Stimulated activated memory B cell treated with anti-CD40 and anti-IgM and Interleukin-4, amounts not matched to agents 10 μg/mL and 1 μg/mL and 100 μg/mL, for 72 hours (primary cell): ENCODE measurements at regions not wholly inside any gene's neighbourhood (a gene's known extent, or its start where the extent isn't known, plus 50 kb on each side); places are given as distances from the start of the nearest gene placed in this dataset.
"Not testable (repeated sequence)": the region's sequence is repeated elsewhere in the genome, so short reads cannot be mapped to it uniquely, and the experiment has no call there.

ENCODE experiments used
- ATAC-seq: fragments of 150-1000 bp; cut with Tn5 transposase; 2 replicates; pipeline ENCODE4 v1.10.0; 2021
- H3K27ac Mint-ChIP-seq: one replicate; pipeline ENCODE4 v1.8.0; 2022; ENCODE audit warnings: mild to moderate bottlenecking, mixed read lengths
- H3K27me3 Mint-ChIP-seq: one replicate; pipeline ENCODE4 v1.8.0; 2022; ENCODE audit warnings: mixed read lengths
- H3K36me3 Mint-ChIP-seq: one replicate; pipeline ENCODE4 v1.8.0; 2022; ENCODE audit warnings: mixed read lengths
- H3K4me1 Mint-ChIP-seq: one replicate; pipeline ENCODE4 v1.8.0; 2022; ENCODE audit warnings: mixed read lengths
- H3K4me3 Mint-ChIP-seq: one replicate; pipeline ENCODE4 v1.8.0; 2022; ENCODE audit warnings: mild to moderate bottlenecking, moderate library complexity, mixed read lengths
- H3K9me3 Mint-ChIP-seq: one replicate; pipeline ENCODE4 v1.8.0; 2022; ENCODE audit warnings: mixed read lengths

- H3K9me3 Mint-ChIP-seq: peaks cover under 1% of the 10 kb centered on the region
- no peaks in the 10 kb centered on the region for H3K27me3 Mint-ChIP-seq
- H3K36me3 Mint-ChIP-seq: no peaks in the 10 kb centered on the region
- H3K4me3 Mint-ChIP-seq: no peak overlapping the region
- H3K27ac Mint-ChIP-seq: peak overlapping the region; percentile 84
- H3K4me1 Mint-ChIP-seq: peaks cover 16% of the 10 kb centered on the region
- ATAC-seq: no peak
Observed at GRCh38 chr2:31813016-31813415, 197.8 kb downstream of the MEMO1 start.

- ATAC-seq: peak; percentile 98
- Mint-ChIP-seq H3K27me3 (no peaks in the 10 kb centered on the region), H3K36me3 (no peaks in the 10 kb centered on the region), H3K4me3 (no peak overlapping the region), H3K4me1 (peaks cover 16% of the 10 kb centered on the region), H3K27ac (peak overlapping the region; percentile 84), H3K9me3 (no peaks in the 10 kb centered on the region)
Observed at GRCh38 chr2:31812051-31812798, 198.6 kb downstream of the MEMO1 start.

- Mint-ChIP-seq H3K27ac (peak overlapping the region; percentile 84), H3K9me3 (no peaks in the 10 kb centered on the region), H3K4me3 (no peak overlapping the region), H3K36me3 (no peaks in the 10 kb centered on the region), H3K27me3 (no peaks in the 10 kb centered on the region), H3K4me1 (peaks cover 16% of the 10 kb centered on the region)
- no peak for ATAC-seq
Observed at GRCh38 chr2:31811482-31811881, 199.3 kb downstream of the MEMO1 start.

GRCh38 chr2:31810200-31810917 is 200.4 kb downstream of the MEMO1 start:
- Mint-ChIP-seq H3K4me1 (peaks cover 16% of the 10 kb centered on the region), H3K27me3 (no peaks in the 10 kb centered on the region), H3K36me3 (no peaks in the 10 kb centered on the region), H3K9me3 (no peaks in the 10 kb centered on the region), H3K27ac (no peak overlapping the region), H3K4me3 (no peak overlapping the region)
- no peak for ATAC-seq

GRCh38 chr2:31805688-31806087 is 205.1 kb downstream of the MEMO1 start:
- no peaks in the 10 kb centered on the region for H3K9me3 Mint-ChIP-seq
- H3K36me3 Mint-ChIP-seq: no peaks in the 10 kb centered on the region
- no peaks in the 10 kb centered on the region for H3K4me1 Mint-ChIP-seq
- no peaks in the 10 kb centered on the region for H3K27me3 Mint-ChIP-seq
- no peak overlapping the region for H3K27ac Mint-ChIP-seq
- no peak for ATAC-seq
- no peak overlapping the region for H3K4me3 Mint-ChIP-seq

GRCh38 chr2:31803481-31804153 is 207.2 kb downstream of the MEMO1 start:
- H3K27me3 Mint-ChIP-seq, H3K27ac Mint-ChIP-seq, H3K4me3 Mint-ChIP-seq: not testable (repeated sequence)

GRCh38 chr2:31802711-31803110 is 208.1 kb downstream of the MEMO1 start:
- Mint-ChIP-seq H3K27ac (no peak overlapping the region), H3K27me3 (no peaks in the 10 kb centered on the region), H3K36me3 (no peaks in the 10 kb centered on the region), H3K4me1 (no peaks in the 10 kb centered on the region), H3K9me3 (peaks cover 5% of the 10 kb centered on the region), H3K4me3 (no peak overlapping the region)
- no peak for ATAC-seq

More at GRCh38 chr2:31803481-31804153, 207.2 kb downstream of the MEMO1 start:
- H3K4me1 Mint-ChIP-seq, H3K36me3 Mint-ChIP-seq, H3K9me3 Mint-ChIP-seq, ATAC-seq: not testable (repeated sequence)

GRCh38 chr2:31799282-31799681 is 211.5 kb downstream of the MEMO1 start:
- not testable (repeated sequence) for H3K36me3 Mint-ChIP-seq, H3K4me1 Mint-ChIP-seq, H3K27me3 Mint-ChIP-seq, H3K27ac Mint-ChIP-seq, H3K9me3 Mint-ChIP-seq, H3K4me3 Mint-ChIP-seq, ATAC-seq

GRCh38 chr2:31788273-31788672 is 207.5 kb upstream of the SRD5A2 start:
- Mint-ChIP-seq H3K4me1 (no peaks in the 10 kb centered on the region), H3K36me3 (no peaks in the 10 kb centered on the region), H3K4me3 (no peak overlapping the region), H3K27me3 (peaks cover 42% of the 10 kb centered on the region), H3K9me3 (peaks cover 5% of the 10 kb centered on the region), H3K27ac (no peak overlapping the region)
- ATAC-seq: no peak

GRCh38 chr2:31785876-31786275 is 205.1 kb upstream of the SRD5A2 start:
- ATAC-seq: no peak

GRCh38 chr2:31784868-31785267 is 204.1 kb upstream of the SRD5A2 start:
- Mint-ChIP-seq H3K9me3 (peaks cover 19% of the 10 kb centered on the region), H3K27me3 (peaks cover 34% of the 10 kb centered on the region), H3K4me1 (no peaks in the 10 kb centered on the region), H3K27ac (no peak overlapping the region), H3K36me3 (peaks cover 6% of the 10 kb centered on the region), H3K4me3 (no peak overlapping the region)
- ATAC-seq: no peak

More at GRCh38 chr2:31785876-31786275, 205.1 kb upstream of the SRD5A2 start:
- peaks cover 16% of the 10 kb centered on the region for H3K9me3 Mint-ChIP-seq
- no peak overlapping the region for H3K4me3 Mint-ChIP-seq
- no peak overlapping the region for H3K27ac Mint-ChIP-seq
- no peaks in the 10 kb centered on the region for H3K4me1 Mint-ChIP-seq
- peaks cover 5% of the 10 kb centered on the region for H3K36me3 Mint-ChIP-seq
- H3K27me3 Mint-ChIP-seq: peaks cover 41% of the 10 kb centered on the region

- not testable (repeated sequence) for H3K4me3 Mint-ChIP-seq, H3K36me3 Mint-ChIP-seq, H3K27ac Mint-ChIP-seq, H3K4me1 Mint-ChIP-seq, ATAC-seq
- peaks cover 19% of the 10 kb centered on the region for H3K9me3 Mint-ChIP-seq
- H3K27me3 Mint-ChIP-seq: peaks cover 38% of the 10 kb centered on the region
Observed at GRCh38 chr2:31783446-31784091, 202.8 kb upstream of the SRD5A2 start.

GRCh38 chr2:31778153-31778552 is 197.4 kb upstream of the SRD5A2 start:
- Mint-ChIP-seq H3K27me3 (peaks cover 30% of the 10 kb centered on the region), H3K4me3 (no peak overlapping the region), H3K27ac (no peak overlapping the region), H3K4me1 (no peaks in the 10 kb centered on the region), H3K9me3 (peaks cover 13% of the 10 kb centered on the region), H3K36me3 (peaks cover 6% of the 10 kb centered on the region)
- no peak for ATAC-seq

- no peaks in the 10 kb centered on the region for H3K36me3 Mint-ChIP-seq
- no peak overlapping the region for H3K4me3 Mint-ChIP-seq
- no peak overlapping the region for H3K27ac Mint-ChIP-seq
- ATAC-seq: no peak
- H3K9me3 Mint-ChIP-seq: no peaks in the 10 kb centered on the region
- no peaks in the 10 kb centered on the region for H3K27me3 Mint-ChIP-seq
- H3K4me1 Mint-ChIP-seq: no peaks in the 10 kb centered on the region
Observed at GRCh38 chr2:31770741-31771140, 190.0 kb upstream of the SRD5A2 start.
